Retinal pigment epithelial cell (primary cell): ENCODE measurements at regions not wholly inside any gene's neighbourhood (a gene's known extent, or its start where the extent isn't known, plus 50 kb on each side); places are given as distances from the start of the nearest gene placed in this dataset.

Source experiments
- DNase-seq: peaks from one replicate; pipeline ENCODE4 v3.0.0-alpha.2; 2010; ENCODE audit warnings: low read depth
- H3K4me3 ChIP-seq: 2 replicates; pipeline ENCODE4 v1.5.1; 2011; ENCODE audit warnings: mild to moderate bottlenecking, low read length, control low read depth, moderate library complexity
- TF ChIP-seq, protein P1 (sequence below): conservative IDR thresholded peaks from 2 replicates; pipeline ENCODE4 v1.5.1; 2011; ENCODE audit warnings: low read depth, low read length, control low read depth, inconsistent platforms

DNA sequence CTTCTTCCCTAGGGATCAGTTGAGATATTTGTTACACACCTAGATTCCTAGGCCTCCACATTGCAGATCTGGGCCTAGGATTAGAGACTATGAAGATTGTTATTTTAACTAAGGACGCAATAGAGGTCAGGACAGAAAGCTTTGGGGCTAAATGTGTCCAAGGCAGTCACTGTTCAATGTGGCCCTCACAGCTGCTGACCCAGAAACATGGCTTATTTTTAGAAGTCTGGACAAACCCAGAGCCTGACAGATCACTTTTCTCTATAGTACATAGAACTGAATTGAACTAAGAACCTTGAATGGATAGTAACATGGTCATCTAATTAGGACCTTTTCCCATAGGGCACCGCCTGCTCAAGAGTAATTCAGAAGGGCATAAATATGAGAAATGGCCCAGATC is 146.6 kb upstream of the AUTS2 start:
- TF ChIP-seq, protein P1, sequence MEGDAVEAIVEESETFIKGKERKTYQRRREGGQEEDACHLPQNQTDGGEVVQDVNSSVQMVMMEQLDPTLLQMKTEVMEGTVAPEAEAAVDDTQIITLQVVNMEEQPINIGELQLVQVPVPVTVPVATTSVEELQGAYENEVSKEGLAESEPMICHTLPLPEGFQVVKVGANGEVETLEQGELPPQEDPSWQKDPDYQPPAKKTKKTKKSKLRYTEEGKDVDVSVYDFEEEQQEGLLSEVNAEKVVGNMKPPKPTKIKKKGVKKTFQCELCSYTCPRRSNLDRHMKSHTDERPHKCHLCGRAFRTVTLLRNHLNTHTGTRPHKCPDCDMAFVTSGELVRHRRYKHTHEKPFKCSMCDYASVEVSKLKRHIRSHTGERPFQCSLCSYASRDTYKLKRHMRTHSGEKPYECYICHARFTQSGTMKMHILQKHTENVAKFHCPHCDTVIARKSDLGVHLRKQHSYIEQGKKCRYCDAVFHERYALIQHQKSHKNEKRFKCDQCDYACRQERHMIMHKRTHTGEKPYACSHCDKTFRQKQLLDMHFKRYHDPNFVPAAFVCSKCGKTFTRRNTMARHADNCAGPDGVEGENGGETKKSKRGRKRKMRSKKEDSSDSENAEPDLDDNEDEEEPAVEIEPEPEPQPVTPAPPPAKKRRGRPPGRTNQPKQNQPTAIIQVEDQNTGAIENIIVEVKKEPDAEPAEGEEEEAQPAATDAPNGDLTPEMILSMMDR = no peak
- DNase-seq = no peak
- no peak overlapping the region for H3K4me3 ChIP-seq

DNA sequence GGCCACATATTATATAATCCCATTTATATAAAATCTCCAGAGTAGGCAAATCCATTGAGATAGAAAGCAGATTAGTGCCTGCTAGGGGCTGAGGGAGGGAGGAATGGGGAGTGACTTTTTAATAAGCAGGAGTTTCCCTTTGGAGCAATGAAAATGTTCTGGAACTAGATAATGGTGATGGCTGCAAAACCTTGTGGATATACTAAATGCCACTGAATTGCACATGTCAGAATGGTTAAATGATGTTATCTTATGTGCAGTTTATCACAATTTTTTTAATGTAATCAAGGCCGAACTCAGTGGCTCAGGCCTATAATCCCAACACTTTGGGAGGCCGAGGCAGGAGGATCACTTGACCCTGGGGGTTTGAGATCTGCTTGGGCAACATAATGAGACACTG is 145.5 kb upstream of the AUTS2 start:
- no peak overlapping the region for H3K4me3 ChIP-seq
- no peak for DNase-seq
- TF ChIP-seq, protein P1 = no peak

DNA sequence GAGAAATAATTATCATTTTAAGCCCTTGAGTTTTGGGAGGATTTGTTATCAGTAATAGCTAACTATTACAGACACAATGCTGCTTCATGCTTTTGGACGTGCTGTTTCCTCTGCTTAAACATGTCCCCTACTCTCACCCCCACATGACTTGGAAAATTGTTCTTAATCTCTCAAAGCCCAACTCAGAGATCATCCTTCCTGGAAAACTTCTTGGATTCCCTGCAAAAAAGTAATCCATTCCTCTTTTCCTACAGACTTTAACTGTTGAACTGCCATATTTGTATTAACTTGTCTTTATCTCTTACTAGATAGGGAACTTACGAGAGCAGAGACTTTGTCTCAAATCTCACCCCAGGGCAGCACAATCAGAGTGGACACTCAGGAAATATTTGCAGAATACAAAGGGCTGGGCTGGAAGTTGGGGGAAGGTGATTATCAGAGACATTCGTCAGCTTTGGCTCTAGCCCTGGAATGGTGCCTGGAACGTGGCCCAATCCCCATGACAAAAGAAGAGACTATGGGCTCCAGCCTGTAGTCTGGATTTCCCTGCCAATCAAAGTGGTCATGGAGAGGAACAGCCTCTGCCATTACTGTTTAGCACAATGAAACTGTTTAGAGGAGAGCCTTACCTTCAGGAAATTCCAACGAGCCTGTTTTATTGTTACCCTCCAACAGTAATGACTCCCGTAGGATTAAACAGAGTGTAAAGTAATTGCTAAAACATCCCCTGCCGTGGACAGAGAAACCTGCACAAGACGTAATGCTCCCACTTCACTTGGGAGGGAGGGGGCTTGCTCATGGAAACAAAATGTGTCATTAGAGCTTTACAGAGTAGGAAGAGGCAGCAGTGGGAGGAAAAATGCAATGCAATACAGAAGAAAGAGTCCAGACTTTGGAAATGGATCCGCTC is 140.4 kb upstream of the AUTS2 start:
- peak; percentile 38 for DNase-seq
- TF ChIP-seq, protein P1 = no peak
- no peak overlapping the region for H3K4me3 ChIP-seq

DNA sequence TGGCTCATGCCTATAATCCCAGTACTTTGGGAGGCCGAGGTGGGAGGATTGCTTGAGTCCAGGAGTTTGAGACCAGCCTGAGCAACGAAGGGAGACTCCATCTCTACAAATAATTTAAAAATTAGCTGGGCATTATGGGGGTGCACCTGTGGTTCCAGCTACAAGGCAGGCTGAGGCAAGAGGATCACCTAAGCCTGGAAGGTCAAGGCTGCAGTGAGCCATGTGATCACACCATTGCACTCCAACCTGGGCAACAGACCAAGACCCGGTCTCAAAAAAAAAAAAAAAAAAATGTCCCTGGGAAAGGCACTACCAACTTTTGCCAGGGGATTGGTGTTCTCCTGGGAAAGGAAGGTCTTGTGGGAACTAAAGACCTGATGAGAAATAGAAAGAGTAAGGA is 134.2 kb upstream of the AUTS2 start:
- no peak overlapping the region for H3K4me3 ChIP-seq
- TF ChIP-seq, protein P1 = no peak
- DNase-seq = no peak

DNA sequence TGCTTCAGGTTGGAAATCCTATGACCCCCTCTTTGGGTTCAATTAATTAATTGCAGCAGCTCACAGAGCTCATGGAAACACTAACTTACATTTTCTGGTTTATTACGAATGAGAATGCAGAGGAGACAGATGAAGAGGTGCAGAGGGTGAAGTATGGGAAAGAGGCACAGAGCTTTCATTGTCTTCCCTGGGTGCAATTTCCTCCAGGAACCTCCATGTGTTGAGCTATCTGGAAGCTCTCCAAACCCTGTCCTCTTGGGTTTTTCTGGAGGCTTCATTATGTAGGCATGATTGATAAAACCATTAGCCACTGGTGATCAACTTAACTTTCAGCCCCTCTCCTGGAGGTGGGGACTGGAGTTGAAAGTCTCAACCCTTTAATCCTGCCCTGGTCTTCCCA is 133.0 kb upstream of the AUTS2 start:
- TF ChIP-seq, protein P1 = no peak
- DNase-seq = no peak

DNA sequence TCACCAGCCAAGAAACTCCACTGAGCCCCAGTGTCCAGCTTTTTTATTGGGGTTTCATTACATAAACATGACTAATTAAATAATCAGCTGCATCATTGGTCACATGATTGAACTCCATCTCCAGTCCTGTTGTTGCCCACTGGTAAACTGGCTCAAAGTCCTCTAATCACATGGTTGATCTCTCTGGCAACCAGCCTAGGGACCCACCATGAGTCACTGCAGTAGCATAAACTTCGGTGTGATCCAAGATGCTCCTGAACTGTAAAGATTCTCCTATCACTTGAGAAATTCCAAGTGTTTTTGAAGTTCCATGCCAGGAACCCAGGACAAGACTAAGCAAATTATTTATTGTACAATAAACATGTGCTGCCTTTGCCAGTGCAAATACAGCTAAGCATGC is 130.4 kb upstream of the AUTS2 start:
- DNase-seq = no peak
- H3K4me3 ChIP-seq = no peak overlapping the region
- TF ChIP-seq, protein P1 = no peak

More for the DNA sequence above, 133.0 kb upstream of the AUTS2 start:
- H3K4me3 ChIP-seq = no peak overlapping the region

DNA sequence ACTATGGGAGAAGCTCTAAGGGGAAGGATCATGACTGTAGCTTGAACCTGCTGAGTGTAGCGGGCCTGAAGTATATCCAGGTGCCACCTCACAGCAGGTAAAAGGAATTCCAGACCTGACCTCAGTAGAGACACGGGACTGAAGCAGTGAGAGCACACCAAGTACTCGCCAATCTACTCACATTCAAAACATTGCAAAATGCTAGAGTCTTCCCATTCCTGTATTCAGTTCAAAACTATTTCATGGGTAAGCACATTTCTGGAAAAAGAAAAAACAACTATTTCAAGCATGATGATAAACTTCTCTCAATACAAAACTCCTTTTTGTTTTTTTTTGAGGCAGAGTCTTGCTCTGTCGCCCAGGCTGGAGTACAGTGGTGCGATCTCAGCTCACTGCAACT is 121.9 kb upstream of the AUTS2 start:
- no peak for DNase-seq
- TF ChIP-seq, protein P1 = no peak
- H3K4me3 ChIP-seq = no peak overlapping the region
